GM12874 (cell line): ENCODE measurements at regions not wholly inside any gene's neighbourhood (a gene's known extent, or its start where the extent isn't known, plus 50 kb on each side); places are given as distances from the start of the nearest gene placed in this dataset.

ENCODE experiments used
- CTCF ChIP-seq: IDR thresholded peaks from 2 replicates; pipeline ENCODE4 v1.5.1; 2011; ENCODE audit warnings: low read depth, mild to moderate bottlenecking, control low read depth, low read length, moderate library complexity; ENCODE audit not compliant: insufficient read depth

GRCh38 chr1:4307911-4308545, 346.4 kb upstream of the AJAP1 start:
- no peak for TF ChIP-seq CTCF

GRCh38 chr1:4308806-4309205, 345.6 kb upstream of the AJAP1 start:
- no peak for TF ChIP-seq CTCF

- no peak for TF ChIP-seq CTCF
Observed at GRCh38 chr1:4309676-4310320, 344.6 kb upstream of the AJAP1 start.

GRCh38 chr1:4310396-4310923, 343.9 kb upstream of the AJAP1 start:
- no peak for TF ChIP-seq CTCF

GRCh38 chr1:4312024-4312423, 342.4 kb upstream of the AJAP1 start:
- TF ChIP-seq CTCF: no peak

- no peak for TF ChIP-seq CTCF
Observed at GRCh38 chr1:4315202-4315601, 339.2 kb upstream of the AJAP1 start.

GRCh38 chr1:4317207-4317606, 337.2 kb upstream of the AJAP1 start:
- no peak for TF ChIP-seq CTCF
